ENCODE measurements at regions not wholly inside any gene's neighbourhood (a gene's known extent, or its start where the extent isn't known, plus 50 kb on each side); places are given as distances from the start of the nearest gene placed in this dataset.

DNA sequence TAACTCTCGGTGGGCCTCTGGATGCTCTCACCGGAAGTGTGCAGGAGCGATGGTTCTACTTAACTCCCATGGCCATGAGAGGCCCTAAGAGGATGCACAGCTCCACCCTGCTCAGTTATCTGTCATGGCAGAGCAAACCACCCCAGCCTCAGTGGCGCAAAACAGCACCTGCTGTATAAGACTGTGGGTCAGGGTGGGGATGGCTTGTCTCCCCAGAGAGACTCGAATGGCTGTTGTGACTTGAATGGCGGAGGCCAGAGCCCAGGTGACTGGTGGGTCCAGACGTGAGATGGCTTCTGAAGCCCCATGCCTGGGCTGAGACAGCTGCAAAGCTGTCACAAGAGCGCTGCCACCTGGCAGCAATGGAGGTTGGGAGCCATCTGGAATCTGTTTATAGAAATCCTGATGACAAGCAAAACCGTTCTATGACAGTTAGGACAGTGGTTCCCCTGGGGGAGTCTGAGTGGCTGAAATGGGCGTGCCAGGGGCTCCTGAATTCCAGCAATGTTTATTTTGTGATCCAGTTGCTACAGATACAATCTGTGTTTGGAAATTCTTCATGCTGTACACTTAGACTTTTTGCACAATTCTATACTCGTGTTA is 490.5 kb downstream of the TCERG1L start:
- H3K36me3 ChIP-seq: no peaks in the 10 kb centered on the region
- ATAC-seq (peak in 2 of 4 donors; percentile 26 to 51), DNase-seq (peak in 1 of 5 donors; percentile 54)
- intact Hi-C loops (cut with DNase I): no loop called here
- TF ChIP-seq, protein P1, sequence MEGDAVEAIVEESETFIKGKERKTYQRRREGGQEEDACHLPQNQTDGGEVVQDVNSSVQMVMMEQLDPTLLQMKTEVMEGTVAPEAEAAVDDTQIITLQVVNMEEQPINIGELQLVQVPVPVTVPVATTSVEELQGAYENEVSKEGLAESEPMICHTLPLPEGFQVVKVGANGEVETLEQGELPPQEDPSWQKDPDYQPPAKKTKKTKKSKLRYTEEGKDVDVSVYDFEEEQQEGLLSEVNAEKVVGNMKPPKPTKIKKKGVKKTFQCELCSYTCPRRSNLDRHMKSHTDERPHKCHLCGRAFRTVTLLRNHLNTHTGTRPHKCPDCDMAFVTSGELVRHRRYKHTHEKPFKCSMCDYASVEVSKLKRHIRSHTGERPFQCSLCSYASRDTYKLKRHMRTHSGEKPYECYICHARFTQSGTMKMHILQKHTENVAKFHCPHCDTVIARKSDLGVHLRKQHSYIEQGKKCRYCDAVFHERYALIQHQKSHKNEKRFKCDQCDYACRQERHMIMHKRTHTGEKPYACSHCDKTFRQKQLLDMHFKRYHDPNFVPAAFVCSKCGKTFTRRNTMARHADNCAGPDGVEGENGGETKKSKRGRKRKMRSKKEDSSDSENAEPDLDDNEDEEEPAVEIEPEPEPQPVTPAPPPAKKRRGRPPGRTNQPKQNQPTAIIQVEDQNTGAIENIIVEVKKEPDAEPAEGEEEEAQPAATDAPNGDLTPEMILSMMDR (IDR thresholded peaks at IDR 0.05): no peak
- TF ChIP-seq POLR2A (IDR thresholded peaks at IDR 0.05): no peak
- no peak overlapping the region for H3K27ac ChIP-seq
- H3K27me3 ChIP-seq: peaks cover 0 to 4% (median 0%) of the 10 kb centered on the region in 9 donors
- H3K9me3 ChIP-seq: peaks cover 0 to 15% (median 4%) of the 10 kb centered on the region in 12 donors
- H3K4me1 ChIP-seq: peaks cover 0 to 3% (median 0%) of the 10 kb centered on the region in 12 donors
- 28 to 65% (median 59%) methylated on average over 10 to 11 of the region's 11 CpGs for WGBS, 4 donors
- no peak overlapping the region for H3K4me3 ChIP-seq

DNA sequence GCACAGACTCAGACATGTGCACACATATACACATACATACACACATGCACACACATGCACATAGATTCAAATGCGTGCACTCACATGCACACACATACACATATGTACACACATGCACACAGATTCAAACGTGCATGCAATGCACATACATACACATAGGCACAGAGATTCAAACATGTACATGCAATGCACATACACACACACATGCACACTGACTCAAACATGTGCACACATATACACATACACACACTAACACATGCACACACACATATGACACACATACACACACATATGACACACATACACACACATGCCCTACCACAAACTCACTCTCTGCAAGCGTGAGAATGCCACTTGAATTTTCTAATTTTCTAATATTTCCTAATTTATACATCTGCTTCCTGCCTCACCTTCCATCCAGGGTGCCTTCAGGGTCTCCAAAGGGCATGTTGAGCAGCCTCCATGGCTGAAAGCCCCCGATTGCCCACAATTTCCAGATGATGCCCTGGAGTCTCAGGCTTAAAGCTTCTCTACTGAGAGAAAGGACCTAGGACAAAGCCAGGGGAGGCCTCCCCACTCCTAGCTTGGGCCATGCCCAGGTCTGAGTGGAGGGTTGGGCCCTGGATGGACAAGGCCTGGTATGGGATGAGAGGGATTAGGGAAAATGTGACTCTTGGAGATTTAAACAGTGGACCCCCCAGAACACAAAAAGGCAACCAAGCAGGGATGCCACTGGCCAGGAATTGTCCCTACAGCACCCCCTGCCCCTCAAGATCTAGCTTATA is 487.1 kb downstream of the TCERG1L start:
- intact Hi-C loops (cut with DNase I): no loop called here
- Histone ChIP-seq H3K4me1 (peaks cover 0 to 3% (median 0%) of the 10 kb centered on the region in 12 donors), H3K4me3 (no peak overlapping the region), H3K27ac (no peak overlapping the region), H3K9me3 (peaks cover 0 to 37% (median 13%) of the 10 kb centered on the region in 12 donors), H3K36me3 (no peaks in the 10 kb centered on the region), H3K27me3 (peaks cover 0 to 5% (median 0%) of the 10 kb centered on the region in 9 donors)
- no peak for DNase-seq
- TF ChIP-seq POLR2A (IDR thresholded peaks at IDR 0.05): no peak
- TF ChIP-seq, protein P1 (IDR thresholded peaks at IDR 0.05): no peak
- WGBS, 4 donors: 82 to 90% (median 88%) methylated on average over 4 of the region's 4 CpGs
- no peak for ATAC-seq

GRCh38 chr10:130833596-130833995 is 477.9 kb downstream of the TCERG1L start:
- peaks cover 0 to 3% (median 0%) of the 10 kb centered on the region in 12 donors for H3K9me3 ChIP-seq
- 81 to 89% (median 84%) methylated on average over 14 of the region's 14 CpGs for WGBS, 4 donors
- H3K36me3 ChIP-seq: no peaks in the 10 kb centered on the region
- intact Hi-C loops (cut with DNase I): no loop called here
- no peak overlapping the region for H3K27ac ChIP-seq
- no peak overlapping the region for H3K4me3 ChIP-seq
- no peak for ATAC-seq
- no peak for DNase-seq
- TF ChIP-seq POLR2A (IDR thresholded peaks at IDR 0.05): no peak
- TF ChIP-seq, protein P1 (IDR thresholded peaks at IDR 0.05): no peak
- H3K4me1 ChIP-seq: no peaks in the 10 kb centered on the region
- H3K27me3 ChIP-seq: peaks cover 0 to 11% (median 0%) of the 10 kb centered on the region in 9 donors

GRCh38 chr10:130834170-130834569 is 477.4 kb downstream of the TCERG1L start:
- intact Hi-C loops (cut with DNase I): no loop called here
- ATAC-seq: no peak
- H3K27me3 ChIP-seq: peaks cover 0 to 11% (median 0%) of the 10 kb centered on the region in 9 donors
- H3K27ac ChIP-seq: no peak overlapping the region
- H3K36me3 ChIP-seq: no peaks in the 10 kb centered on the region
- no peaks in the 10 kb centered on the region for H3K4me1 ChIP-seq
- WGBS, 4 donors: 73 to 78% (median 75%) methylated on average over 15 of the region's 15 CpGs
- no peak for DNase-seq
- H3K4me3 ChIP-seq: no peak overlapping the region
- no peaks in the 10 kb centered on the region for H3K9me3 ChIP-seq
- TF ChIP-seq, protein P1 (IDR thresholded peaks at IDR 0.05): no peak
- no peak for TF ChIP-seq POLR2A (IDR thresholded peaks at IDR 0.05)
